GM21723 (cell line): ENCODE measurements at regions not wholly inside any gene's neighbourhood (a gene's known extent, or its start where the extent isn't known, plus 50 kb on each side); places are given as distances from the start of the nearest gene placed in this dataset.

Experiments
- ATAC-seq: cut with Tn5 transposase; IDR thresholded peaks from one replicate; pipeline ENCODE4 v1.9.1; 2021; ENCODE audit warnings: mild to moderate bottlenecking, moderate library complexity; ENCODE audit not compliant: unreplicated experiment

- ATAC-seq = no peak
Measured at GRCh38 chr5:117295941-117296340, 721.3 kb upstream of the SEMA6A start.

- no peak for ATAC-seq
Measured at GRCh38 chr5:117286813-117287212, 712.2 kb upstream of the SEMA6A start.

- no peak for ATAC-seq
Measured at GRCh38 chr5:117271656-117272055, 697.0 kb upstream of the SEMA6A start.

GRCh38 chr5:117266280-117266679 is 691.7 kb upstream of the SEMA6A start:
- ATAC-seq = no peak

- no peak for ATAC-seq
Measured at GRCh38 chr5:117263231-117263630, 688.6 kb upstream of the SEMA6A start.

GRCh38 chr5:117262572-117263131 is 688.0 kb upstream of the SEMA6A start:
- no peak for ATAC-seq

GRCh38 chr5:117261948-117262571 is 687.4 kb upstream of the SEMA6A start:
- ATAC-seq = no peak

GRCh38 chr5:117255211-117256027 is 680.8 kb upstream of the SEMA6A start:
- no peak for ATAC-seq

- ATAC-seq = no peak
Measured at GRCh38 chr5:117252566-117252965, 677.9 kb upstream of the SEMA6A start.

GRCh38 chr5:117249086-117249815 is 674.6 kb upstream of the SEMA6A start:
- no peak for ATAC-seq

- ATAC-seq = no peak
Measured at GRCh38 chr5:117246424-117246823, 671.8 kb upstream of the SEMA6A start.

- ATAC-seq = peak; percentile 58
Measured at GRCh38 chr5:117245130-117245529, 670.5 kb upstream of the SEMA6A start.

GRCh38 chr5:117242028-117242427 is 667.4 kb upstream of the SEMA6A start:
- no peak for ATAC-seq

GRCh38 chr5:117236941-117237340 is 662.3 kb upstream of the SEMA6A start:
- no peak for ATAC-seq

- ATAC-seq = no peak
Measured at GRCh38 chr5:117235786-117236185, 661.2 kb upstream of the SEMA6A start.

GRCh38 chr5:117230375-117230774 is 655.8 kb upstream of the SEMA6A start:
- ATAC-seq = no peak

GRCh38 chr5:117220730-117221129 is 646.1 kb upstream of the SEMA6A start:
- ATAC-seq = no peak

GRCh38 chr5:117218789-117219188 is 644.2 kb upstream of the SEMA6A start:
- ATAC-seq = no peak

GRCh38 chr5:117212866-117213265 is 638.2 kb upstream of the SEMA6A start:
- ATAC-seq = no peak

- ATAC-seq = no peak
Measured at GRCh38 chr5:117210796-117211195, 636.2 kb upstream of the SEMA6A start.

- no peak for ATAC-seq
Measured at GRCh38 chr5:117209479-117209878, 634.9 kb upstream of the SEMA6A start.
